ENCODE measurements at regions not wholly inside any gene's neighbourhood (a gene's known extent, or its start where the extent isn't known, plus 50 kb on each side); places are given as distances from the start of the nearest gene placed in this dataset.

DNA sequence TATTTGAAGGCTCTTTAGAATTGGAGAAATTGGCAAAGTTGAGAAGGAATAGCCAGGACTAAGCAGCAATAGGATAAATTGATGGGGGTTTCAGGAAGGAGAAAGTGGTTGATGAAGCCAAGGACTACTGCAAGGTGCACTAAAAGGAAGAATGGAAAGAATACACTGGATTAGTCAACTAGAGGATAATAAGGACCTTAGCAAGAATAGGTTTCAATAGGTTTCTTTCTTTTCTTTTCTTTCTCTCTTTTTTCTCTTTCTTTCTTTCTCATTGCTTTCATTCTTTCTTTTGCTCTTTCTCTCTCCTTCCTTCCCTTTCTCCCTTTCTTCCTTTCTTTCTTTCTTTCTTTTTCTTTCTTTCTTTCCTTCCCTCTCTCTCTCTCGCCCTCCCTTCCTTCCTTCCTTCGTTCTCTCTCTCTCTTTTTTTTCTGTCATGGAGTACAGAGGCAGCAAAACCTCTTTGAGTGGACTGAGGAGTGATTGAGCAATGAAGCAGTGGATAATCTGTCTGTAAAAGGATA, 234.4 kb upstream of the TMC3 start:
- DNase-seq, result no peak

DNA sequence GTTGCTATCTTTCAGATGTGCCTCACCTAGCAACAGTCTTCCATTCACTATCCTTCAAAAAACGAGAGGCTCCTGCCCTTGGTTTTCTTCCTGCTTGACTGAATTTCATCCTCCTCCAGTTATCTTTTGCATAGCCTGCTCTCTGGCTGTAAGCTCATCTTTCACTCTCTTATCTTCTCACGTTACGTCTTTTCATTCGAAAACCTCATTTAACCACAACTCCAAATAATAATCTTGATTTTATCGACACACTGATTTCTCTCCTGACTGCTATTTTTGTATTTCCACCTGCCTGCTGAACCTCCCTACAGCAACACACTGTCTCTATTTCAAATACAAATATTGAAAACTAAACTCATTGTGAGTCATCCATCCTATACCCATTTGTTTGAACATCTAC, 230.7 kb upstream of the TMC3 start:
- DNase-seq, result no peak

GRCh38 chr15:81596159-81596865, 222.3 kb upstream of the TMC3 start:
- DNase-seq, result no peak

- DNase-seq, result no peak
Observed at GRCh38 chr15:81595752-81596151, 221.7 kb upstream of the TMC3 start.

DNA sequence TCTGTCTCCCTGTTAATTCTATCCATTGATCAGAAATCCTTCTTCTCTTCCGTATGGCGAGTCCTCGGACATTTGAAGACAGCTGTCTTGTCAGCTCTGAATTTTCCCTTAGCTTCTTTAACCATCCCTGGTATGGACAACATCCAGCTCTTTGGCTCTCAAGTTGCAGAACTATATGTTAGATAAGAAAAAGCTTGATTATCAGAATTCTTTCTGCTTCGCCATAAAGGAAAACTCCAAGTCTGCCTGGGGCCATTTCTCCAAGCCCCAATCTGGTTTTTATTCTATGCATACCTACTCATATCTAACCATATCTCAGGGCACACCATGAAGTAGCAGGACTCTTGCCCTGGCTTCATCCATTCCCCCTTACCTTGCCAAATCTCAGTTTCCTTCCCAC, 215.7 kb upstream of the TMC3 start:
- no peak for DNase-seq

DNA sequence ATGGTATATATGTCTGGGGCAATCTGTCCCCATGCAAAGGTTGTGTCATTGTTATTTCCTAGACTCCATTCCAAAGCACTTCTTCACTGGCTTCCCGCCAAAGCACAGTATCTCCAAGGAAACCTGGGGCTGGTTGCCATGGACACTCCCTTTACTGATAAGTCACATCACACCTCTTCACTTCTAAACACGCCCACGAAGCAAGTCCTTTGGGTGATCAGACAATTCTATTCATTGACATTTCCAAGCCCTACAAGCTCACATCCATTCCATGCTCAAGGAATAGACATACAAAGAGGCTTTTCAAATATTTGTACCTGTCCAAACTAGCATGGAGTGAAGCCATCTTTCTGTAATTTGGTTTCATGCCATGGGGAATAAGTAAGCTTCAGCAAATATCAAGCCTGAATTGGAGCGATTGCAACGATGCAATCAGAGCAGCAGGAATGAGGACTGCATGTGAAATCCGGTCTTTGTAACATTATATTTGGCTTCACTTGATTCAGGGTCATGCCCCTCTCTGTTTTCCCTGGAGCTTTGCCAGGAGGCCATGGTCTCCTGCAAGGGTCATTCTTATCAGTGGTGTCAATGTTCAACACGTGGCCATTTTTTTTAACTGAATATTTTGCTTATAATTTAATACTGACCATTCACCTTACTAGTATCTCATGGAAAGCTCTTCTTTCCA, 201.6 kb upstream of the TMC3 start:
- peak in 34 of 56 donors; percentile 1 to 72 (median 22) for DNase-seq

- no peak for DNase-seq
Observed at GRCh38 chr15:81573098-81573746, 199.2 kb upstream of the TMC3 start.

DNA sequence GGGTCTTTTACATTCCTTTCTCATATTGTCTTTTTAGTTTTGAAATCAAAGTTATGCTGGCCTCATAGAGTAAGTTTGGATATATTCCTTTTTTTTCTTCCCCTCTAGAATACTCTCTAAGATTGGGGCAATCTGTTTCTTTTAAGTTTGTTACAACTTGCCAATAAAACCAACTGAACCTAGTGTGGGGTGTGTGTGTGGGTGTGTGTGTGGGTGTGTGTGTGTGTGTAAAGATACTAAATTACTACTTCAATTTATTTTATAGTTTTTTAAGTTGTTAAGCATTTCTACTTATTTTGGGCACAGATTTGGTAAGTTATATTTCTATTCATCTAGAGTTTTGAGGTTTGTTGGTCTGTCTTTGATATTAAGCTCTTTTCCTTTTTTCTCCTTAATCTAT, 198.2 kb upstream of the TMC3 start:
- DNase-seq, result no peak

GRCh38 chr15:81569286-81570080, 195.5 kb upstream of the TMC3 start:
- no peak for DNase-seq

DNA sequence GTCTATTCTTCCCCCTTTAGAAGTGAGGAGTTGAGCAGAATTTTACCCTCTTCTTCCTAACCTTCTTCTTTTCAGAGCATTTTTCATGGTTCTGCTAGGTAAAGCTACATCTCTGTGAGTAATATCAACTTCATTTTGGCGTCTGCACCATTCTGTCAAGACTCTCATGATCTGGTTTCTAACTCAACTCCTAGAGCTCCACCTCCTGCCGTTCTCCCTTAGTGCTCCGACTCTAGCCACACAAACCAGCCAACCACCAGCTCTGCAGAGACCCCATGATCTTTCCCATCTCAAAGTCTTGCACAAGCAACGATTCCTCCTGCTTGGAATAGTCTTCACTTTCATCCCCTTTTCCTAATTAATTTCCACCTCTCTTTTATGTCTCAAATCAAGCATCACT, 193.9 kb upstream of the TMC3 start:
- DNase-seq, result no peak

- no peak for DNase-seq
Observed at GRCh38 chr15:81562986-81563385, 189.0 kb upstream of the TMC3 start.

DNA sequence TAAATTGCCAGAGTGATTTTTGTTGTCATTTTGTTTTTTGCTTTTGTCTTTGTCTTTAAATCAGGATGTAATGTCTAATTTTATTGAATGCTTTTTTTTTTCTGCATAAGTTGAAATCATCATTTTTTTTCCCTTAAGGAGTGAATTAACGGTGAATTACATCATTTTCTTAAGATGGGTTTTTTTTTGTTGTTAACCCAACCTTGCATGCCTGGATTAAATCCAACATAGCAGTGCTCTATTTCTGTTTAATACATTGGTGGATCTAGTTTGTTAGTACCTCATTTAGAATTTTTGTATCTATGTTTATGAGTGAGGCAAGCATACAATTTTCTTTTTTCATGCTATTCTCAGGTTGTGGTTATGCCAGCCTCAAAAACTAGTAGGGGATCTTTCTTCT, 186.4 kb upstream of the TMC3 start:
- no peak for DNase-seq

GRCh38 chr15:81558056-81558455, 184.0 kb upstream of the TMC3 start:
- no peak for DNase-seq

DNA sequence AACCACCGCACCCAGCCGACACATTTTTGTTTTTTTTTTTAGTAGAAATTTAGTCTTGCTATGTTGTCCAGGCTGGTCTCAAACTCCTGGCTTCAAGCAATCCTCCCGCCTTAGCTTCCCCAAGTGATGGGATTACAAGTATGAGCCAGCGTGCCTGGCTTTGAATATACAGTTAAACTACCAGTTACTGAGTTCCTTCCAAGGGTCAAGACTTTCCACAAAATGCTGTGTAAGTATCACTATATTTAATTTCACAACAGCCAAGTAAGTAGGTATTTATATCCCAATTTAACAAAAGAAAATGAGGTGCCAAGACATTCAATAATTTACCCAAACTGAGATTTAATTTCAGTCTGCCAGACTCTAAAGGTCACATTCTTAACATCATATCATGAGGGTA, 181.3 kb upstream of the TMC3 start:
- DNase-seq, result no peak

DNA sequence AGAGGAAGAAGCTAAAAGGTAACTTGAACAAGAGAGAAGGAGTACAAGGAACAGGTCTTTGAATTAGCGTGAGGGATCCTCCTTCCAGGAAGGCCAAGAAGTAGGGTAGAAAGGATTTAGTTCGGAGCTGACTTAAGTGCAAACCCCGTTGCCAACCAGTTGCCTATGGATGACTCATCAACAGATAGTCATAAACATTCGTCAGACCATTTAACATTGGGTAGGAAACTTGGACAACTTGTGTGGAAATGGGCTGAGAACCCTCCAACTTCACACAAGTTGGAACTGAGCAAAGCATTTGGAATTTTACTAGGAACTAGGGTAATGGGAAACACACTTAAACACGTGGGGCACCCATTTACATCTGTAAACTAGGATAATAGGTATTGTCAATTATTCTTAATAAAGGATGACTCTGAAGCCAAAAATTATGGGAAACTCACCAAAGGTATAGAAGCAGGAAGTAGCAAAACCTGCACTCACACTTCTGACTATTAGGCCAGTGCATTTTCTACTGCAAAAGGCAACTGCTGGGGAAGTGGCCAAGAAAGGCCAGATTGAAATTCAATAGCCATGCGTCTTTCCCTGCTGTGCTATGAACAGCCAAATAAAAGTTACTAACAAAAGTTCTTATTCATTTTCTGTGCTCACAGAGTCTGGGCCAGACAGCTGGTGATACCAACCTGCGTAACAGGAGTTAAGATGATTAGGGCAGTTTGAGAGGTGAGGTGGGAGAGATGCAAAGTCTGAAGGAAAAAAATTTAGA, 174.5 kb upstream of the TMC3 start:
- peak in 2 of 56 donors; percentile 3 to 12 for DNase-seq

DNA sequence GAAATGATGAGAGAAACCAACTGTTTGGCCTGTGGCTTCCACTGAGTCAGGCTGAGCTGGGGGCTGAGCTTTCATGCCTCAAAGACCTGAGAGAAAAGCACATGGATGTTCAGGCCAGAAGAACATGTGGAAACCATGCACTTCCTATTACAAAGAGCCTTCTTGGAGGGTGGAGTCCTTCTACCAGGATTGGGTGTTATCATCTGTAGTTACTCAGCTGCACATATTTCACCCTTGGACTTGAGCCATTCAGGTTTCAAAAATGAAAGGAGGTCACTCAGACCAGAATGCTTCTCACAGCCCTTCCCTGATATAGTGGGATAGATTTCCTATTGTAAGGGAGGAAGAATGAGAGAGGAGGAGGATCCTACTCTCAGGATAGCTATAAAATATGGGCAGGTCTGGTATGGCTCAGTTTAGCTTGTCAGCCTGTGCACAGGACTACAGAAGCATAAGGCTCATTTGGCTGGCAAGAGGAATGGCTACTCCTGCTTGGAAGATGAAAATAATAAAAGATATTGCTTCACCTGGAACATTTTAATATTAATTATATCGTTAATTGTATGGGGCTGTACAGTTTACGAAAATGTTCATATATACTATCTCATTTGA, 173.6 kb upstream of the TMC3 start:
- DNase-seq, result no peak

GRCh38 chr15:81544385-81544784, 170.4 kb upstream of the TMC3 start:
- no peak for DNase-seq

- DNase-seq, result no peak
Observed at GRCh38 chr15:81540909-81541308, 166.9 kb upstream of the TMC3 start.

DNA sequence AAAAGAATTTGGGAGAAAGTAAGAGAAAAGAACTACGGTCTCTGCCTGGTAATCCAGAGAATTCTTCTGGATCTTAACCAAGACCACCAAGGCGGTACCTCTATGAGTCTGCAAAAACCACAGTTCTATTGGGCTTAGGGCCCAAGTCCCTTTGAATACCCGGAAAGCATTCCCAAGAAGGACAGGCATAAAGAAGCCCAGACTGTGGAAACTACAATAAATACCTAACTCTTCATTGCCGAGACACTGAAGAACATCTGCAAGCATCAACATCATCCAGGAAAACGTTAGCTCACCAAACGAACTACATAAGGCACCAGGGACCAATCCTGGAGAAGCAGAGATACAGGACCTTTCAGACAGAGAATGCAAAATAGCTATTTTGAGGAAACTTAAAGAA, 162.3 kb upstream of the TMC3 start:
- DNase-seq, result no peak

- no peak for DNase-seq
Observed at GRCh38 chr15:81534124-81534523, 160.1 kb upstream of the TMC3 start.
